Activated CD8-positive, alpha-beta T cell treated with anti-CD3 and anti-CD28 coated beads for 36 hours (primary cell): ENCODE measurements at regions not wholly inside any gene's neighbourhood (a gene's known extent, or its start where the extent isn't known, plus 50 kb on each side); places are given as distances from the start of the nearest gene placed in this dataset.
"Not testable (repeated sequence)": the region's sequence is repeated elsewhere in the genome, so short reads cannot be mapped to it uniquely, and the experiment has no call there.

Source experiments
- ATAC-seq: fragments of 200-7000 bp; cut with Tn5 transposase; one replicate; pipeline ENCODE4 v1.10.0; 2021; ENCODE audit warnings: mild to moderate bottlenecking, moderate library complexity
- CTCF ChIA-PET: fragments of 350-600 bp; sonication (Branson Sonifier 250); formaldehyde crosslinking; loops from one replicate; lab custom pipeline; 2021; ENCODE audit warnings: antibody characterized with exemption; lab: Charles Lee
- POLR2A ChIA-PET: fragments of 350-600 bp; sonication (Branson Sonifier 250); formaldehyde crosslinking; loops from one replicate; lab custom pipeline; 2021; ENCODE audit warnings: antibody characterized with exemption; lab: Charles Lee
- DNase-seq: peaks from one replicate; pipeline ENCODE4 v3.0.0-alpha.2; 2020
- H3K27ac Mint-ChIP-seq: one replicate; pipeline ENCODE4 v1.8.0; 2021; ENCODE audit warnings: mild to moderate bottlenecking, mixed read lengths
- H3K27me3 Mint-ChIP-seq: one replicate; pipeline ENCODE4 v1.8.0; 2021; ENCODE audit warnings: mixed read lengths
- H3K36me3 Mint-ChIP-seq: one replicate; pipeline ENCODE4 v1.8.0; 2021; ENCODE audit warnings: low read depth, mixed read lengths
- H3K4me1 Mint-ChIP-seq: one replicate; pipeline ENCODE4 v1.8.0; 2021; ENCODE audit warnings: low read depth, mixed read lengths
- H3K4me3 Mint-ChIP-seq: one replicate; pipeline ENCODE4 v1.8.0; 2021; ENCODE audit warnings: mild to moderate bottlenecking, moderate library complexity, mixed read lengths
- H3K9me3 Mint-ChIP-seq: one replicate; pipeline ENCODE4 v1.8.0; 2021; ENCODE audit warnings: mixed read lengths
- CTCF ChIP-seq: fragments of 200-600 bp; IDR thresholded peaks from one replicate; pipeline ENCODE4 v1.8.0; 2022; ENCODE audit warnings: antibody characterized with exemption, mild to moderate bottlenecking
- intact Hi-C: fragments of 100-400 bp; cut with micrococcal nuclease; formaldehyde crosslinking; loops from one replicate; pipeline ENCODE4 v1.10.0; 2022

- Mint-ChIP-seq H3K4me1 (no peaks in the 10 kb centered on the region), H3K9me3 (no peaks in the 10 kb centered on the region), H3K36me3 (no peaks in the 10 kb centered on the region), H3K27me3 (no peaks in the 10 kb centered on the region), H3K27ac (no peak overlapping the region), H3K4me3 (no peak overlapping the region)
- POLR2A ChIA-PET, result no interaction called here
- no peak for TF ChIP-seq CTCF
- intact Hi-C loops, result no loop called here
- DNase-seq (no peak), ATAC-seq (no peak)
- CTCF ChIA-PET, result no interaction called here
These were observed 247.7 kb downstream of the ENC1 start for GRCh38 chr5:74392711-74393351.

- CTCF ChIA-PET, result interaction anchor here (2.1 kb wide), 1 partner anchor 258 kb away, joined by 4 read pairs; no protein-coding TSS in a partner anchor
- intact Hi-C loops, result no loop called here
- Mint-ChIP-seq H3K36me3 (no peaks in the 10 kb centered on the region), H3K27me3 (no peaks in the 10 kb centered on the region), H3K4me3 (no peak overlapping the region), H3K9me3 (no peaks in the 10 kb centered on the region), H3K27ac (no peak overlapping the region), H3K4me1 (no peaks in the 10 kb centered on the region)
- no peak for TF ChIP-seq CTCF
- no peak for DNase-seq
- POLR2A ChIA-PET, result no interaction called here
- ATAC-seq, result no peak
These were observed 249.1 kb downstream of the ENC1 start for GRCh38 chr5:74391410-74391809.

- H3K36me3 Mint-ChIP-seq, result no peaks in the 10 kb centered on the region
- no peak overlapping the region for H3K27ac Mint-ChIP-seq
- ChIA-PET POLR2A (interaction anchor here (0.9 kb wide), 1 partner anchor 168 kb away, joined by 3 read pairs; no protein-coding TSS in a partner anchor), CTCF (interaction anchor here (2.1 kb wide), 1 partner anchor 259 kb away, joined by 4 read pairs; no protein-coding TSS in a partner anchor)
- DNase-seq, result no peak
- intact Hi-C loops, result no loop called here
- no peak for TF ChIP-seq CTCF
- H3K4me1 Mint-ChIP-seq, result no peaks in the 10 kb centered on the region
- no peak overlapping the region for H3K4me3 Mint-ChIP-seq
- H3K9me3 Mint-ChIP-seq, result no peaks in the 10 kb centered on the region
- H3K27me3 Mint-ChIP-seq, result no peaks in the 10 kb centered on the region
- no peak for ATAC-seq
These were observed 249.7 kb downstream of the ENC1 start for GRCh38 chr5:74390822-74391221.

- Mint-ChIP-seq H3K4me1 (no peaks in the 10 kb centered on the region), H3K27ac (no peak overlapping the region), H3K36me3 (no peaks in the 10 kb centered on the region), H3K9me3 (no peaks in the 10 kb centered on the region), H3K27me3 (peaks cover 4% of the 10 kb centered on the region), H3K4me3 (no peak overlapping the region)
- TF ChIP-seq CTCF, result no peak
- ChIA-PET CTCF (interaction anchor here (2.1 kb wide), 1 partner anchor 259 kb away, joined by 4 read pairs; no protein-coding TSS in a partner anchor), POLR2A (interaction anchor here (0.9 kb wide), 1 partner anchor 167 kb away, joined by 3 read pairs; no protein-coding TSS in a partner anchor)
- DNase-seq (no peak), ATAC-seq (no peak)
- intact Hi-C loops, result no loop called here
These were observed 250.3 kb downstream of the ENC1 start for GRCh38 chr5:74390306-74390637.

GRCh38 chr5:74389531-74390305 is 250.8 kb downstream of the ENC1 start:
- ATAC-seq, result no peak
- Mint-ChIP-seq H3K4me1 (no peaks in the 10 kb centered on the region), H3K36me3 (no peaks in the 10 kb centered on the region), H3K9me3 (no peaks in the 10 kb centered on the region), H3K27me3 (peaks cover 4% of the 10 kb centered on the region), H3K27ac (no peak overlapping the region), H3K4me3 (no peak overlapping the region)
- ChIA-PET POLR2A (interaction anchor here (0.9 kb wide), 1 partner anchor 167 kb away, joined by 3 read pairs; no protein-coding TSS in a partner anchor), CTCF (interaction anchor here (2.1 kb wide), 1 partner anchor 260 kb away, joined by 4 read pairs; no protein-coding TSS in a partner anchor)
- DNase-seq, result no peak
- TF ChIP-seq CTCF, result no peak
- intact Hi-C loops, result no loop called here

GRCh38 chr5:74388411-74388810 is 252.1 kb downstream of the ENC1 start:
- CTCF ChIA-PET, intact Hi-C loops, ATAC-seq, POLR2A ChIA-PET, H3K27me3 Mint-ChIP-seq, H3K9me3 Mint-ChIP-seq, DNase-seq, H3K4me1 Mint-ChIP-seq, H3K4me3 Mint-ChIP-seq, H3K36me3 Mint-ChIP-seq, H3K27ac Mint-ChIP-seq: not testable (repeated sequence)
